K562 (cell line): ENCODE measurements at regions not wholly inside any gene's neighbourhood (a gene's known extent, or its start where the extent isn't known, plus 50 kb on each side); places are given as distances from the start of the nearest gene placed in this dataset.

Experiments used
- ATAC-seq: fragments of 200-7000 bp; cut with Tn5 transposase; 3 replicates; pipeline ENCODE4 v1.9.1; 2020; ENCODE audit warnings: moderate library complexity
- BruUV-seq: library from RNA; stranded (reverse); fragments of 400-500 nt; replicated peaks from 2 replicates; lab custom pipeline; 2021; lab: Mats Ljungman, UMichigan
- CTCF ChIA-PET: fragments of 300-600 bp; formaldehyde crosslinking; extraction: SDS; loops from one replicate; lab custom pipeline; 2021; ENCODE audit warnings: low intra/inter-chr PET ratio; lab: Yijun Ruan, JAX
- POLR2A ChIA-PET: fragments of 300-600, 350-650 bp; sonication (Branson Sonifier 250); formaldehyde crosslinking; extraction: SDS; loops from one replicate; lab custom pipeline; 2021; ENCODE audit warnings: antibody characterized with exemption, inconsistent platforms; lab: Yijun Ruan, JAX
- DNase-seq, 4 experiments: peaks; one replicate each; pipeline versions ENCODE4 v3.0.0 to v3.0.0-alpha.2; 2011 to 2018; ENCODE audit warnings: low spot score in 3 of 4, mixed read lengths in 3 of 4; ENCODE audit errors: extremely low read depth in 1 of 4
- FAIRE-seq: peaks from 2 replicates; lab custom pipeline; 2011; peaks lifted over from hg19 to GRCh38; lab: Jason Lieb, UNC
- H2AFZ ChIP-seq: 2 replicates; pipeline ENCODE4 v1.6.0; 2011; ENCODE audit warnings: low read depth, low read length, control low read depth, inconsistent platforms
- H3K27ac ChIP-seq: fragments of 200-600 bp; 3 replicates; pipeline ENCODE4 v1.8.0; 2011; ENCODE audit warnings: low read depth, mild to moderate bottlenecking, control low read depth, inconsistent platforms, low read length, moderate library complexity, mixed read lengths; ENCODE audit errors: extremely low read depth
- H3K27me3 ChIP-seq, 2 experiments: fragments of 300-600 bp in 1 of 2; 2 replicates in 1 of 2; 3 replicates in 1 of 2; pipeline versions ENCODE4 v1.6.0 to v1.8.0; 2011; ENCODE audit warnings: inconsistent platforms in 2 of 2, low read length in 2 of 2, mild to moderate bottlenecking in 1 of 2, mixed read lengths in 1 of 2, moderate library complexity in 1 of 2; ENCODE audit not compliant: control insufficient read depth in 2 of 2, insufficient read depth in 2 of 2
- H3K36me3 ChIP-seq: fragments of 300-600 bp; 3 replicates; pipeline ENCODE4 v1.8.0; 2011; ENCODE audit warnings: mild to moderate bottlenecking, low read length, inconsistent platforms; ENCODE audit not compliant: control insufficient read depth, insufficient read depth
- H3K4me1 ChIP-seq, 2 experiments: fragments of 200-600 bp in 1 of 2; replicated peaks in 1 of 2; 2 replicates in 1 of 2; 3 replicates in 1 of 2; pipeline versions ENCODE4 v1.5.1 to v1.8.0; 2011; ENCODE audit warnings: inconsistent platforms in 2 of 2, low read length in 2 of 2, mild to moderate bottlenecking in 1 of 2, mixed read lengths in 1 of 2, moderate library complexity in 1 of 2; ENCODE audit not compliant: control insufficient read depth in 2 of 2, insufficient read depth in 2 of 2
- H3K4me2 ChIP-seq: 2 replicates; pipeline ENCODE4 v1.6.1; 2011; ENCODE audit warnings: low read length, control low read depth, inconsistent platforms, mixed read lengths; ENCODE audit not compliant: insufficient read depth
- H3K4me3 ChIP-seq: fragments of 200-600 bp; sonication (generic), shearing (Covaris generic); 2 replicates; pipeline ENCODE4 v1.5.1; 2016; ENCODE audit warnings: control low read depth, inconsistent platforms
- H3K79me2 ChIP-seq: fragments of 200-600 bp; 3 replicates; pipeline ENCODE4 v1.8.0; 2011; ENCODE audit warnings: low read length, inconsistent platforms; ENCODE audit not compliant: control insufficient read depth, insufficient read depth
- H3K9ac ChIP-seq, 2 experiments: 2 replicates each; pipeline versions ENCODE4 v1.6.0 to v1.6.1; 2011; ENCODE audit warnings: low read depth in 2 of 2, low read length in 2 of 2, control low read depth in 1 of 2, inconsistent platforms in 1 of 2, mild to moderate bottlenecking in 1 of 2, mixed read lengths in 1 of 2; ENCODE audit not compliant: insufficient read depth in 1 of 2
- H3K9me1 ChIP-seq: one replicate; pipeline ENCODE4 v1.6.0; 2011; ENCODE audit warnings: inconsistent platforms, mild to moderate bottlenecking, low read length, moderate library complexity; ENCODE audit not compliant: control insufficient read depth, insufficient read depth
- H3K9me3 ChIP-seq: replicated peaks from 2 replicates; pipeline ENCODE4 v1.5.1; 2011; ENCODE audit warnings: low read depth, low read length, inconsistent platforms; ENCODE audit not compliant: control insufficient read depth, insufficient read depth
- H4K20me1 ChIP-seq: replicated peaks from 2 replicates; pipeline ENCODE4 v1.6.1; 2011; ENCODE audit warnings: low read length, inconsistent platforms, mixed read lengths; ENCODE audit not compliant: control insufficient read depth, insufficient read depth
- BRD4 ChIP-seq: fragments of 200-600 bp; sonication (generic); IDR thresholded peaks from 2 replicates; pipeline ENCODE4 v1.6.1; 2017; ENCODE audit warnings: inconsistent platforms
- CAMTA2 ChIP-seq: fragments of 250-450 bp; sonication (Bioruptor Pico); conservative IDR thresholded peaks from 2 replicates; pipeline ENCODE4 v1.5.1; 2022
- EGR1 ChIP-seq: fragments of 450-650 bp; conservative IDR thresholded peaks from 2 replicates; pipeline ENCODE4 v1.6.1; 2017; ENCODE audit warnings: mild to moderate bottlenecking
- FOXJ3 ChIP-seq: sonication (generic); formaldehyde crosslinking; IDR thresholded peaks from 2 replicates; pipeline ENCODE4 v1.4.0; 2020; ENCODE audit warnings: mild to moderate bottlenecking, missing genetic modification reagents
- HMBOX1 ChIP-seq: sonication (generic); IDR thresholded peaks from 2 replicates; pipeline ENCODE4 v1.6.1; 2016
- STAT5A ChIP-seq: IDR thresholded peaks from 2 replicates; pipeline ENCODE4 v1.6.1; 2012; ENCODE audit warnings: low read length, inconsistent platforms, borderline replicate concordance
- TGIF2 ChIP-seq: sonication (generic); formaldehyde crosslinking; IDR thresholded peaks from 2 replicates; pipeline ENCODE4 v1.8.1; 2022; ENCODE audit warnings: mild to moderate bottlenecking, missing genetic modification reagents, moderate library complexity
- ZNF239 ChIP-seq: fragments of 250-450 bp; sonication (Bioruptor Pico); IDR thresholded peaks from 2 replicates; pipeline ENCODE4 v1.4.0; 2020; ENCODE audit warnings: mild to moderate bottlenecking
- ZNF586 ChIP-seq: fragments of 450-650 bp; formaldehyde crosslinking; conservative IDR thresholded peaks from 2 replicates; pipeline ENCODE4 v1.4.0; 2020; ENCODE audit warnings: mild to moderate bottlenecking, moderate library complexity
- ZNF696 ChIP-seq: fragments of 250-450 bp; sonication (Bioruptor Pico); conservative IDR thresholded peaks from 2 replicates; pipeline ENCODE4 v1.4.0; 2020; ENCODE audit warnings: mild to moderate bottlenecking, moderate library complexity
- ZNF707 ChIP-seq: fragments of 250-450 bp; sonication (Bioruptor Pico); conservative IDR thresholded peaks from 2 replicates; pipeline ENCODE4 v1.8.0; 2022; ENCODE audit warnings: inconsistent platforms, mild to moderate bottlenecking, moderate library complexity
- WGBS: fragments of 100-300 bp; shearing (Covaris generic); methylation state at CpG from one replicate; pipeline ENCODE4 v1.1.6; 2016; ENCODE audit warnings: low coverage, mixed read lengths; ENCODE audit not compliant: insufficient coverage; ENCODE audit errors: missing lambda C conversion rate; 5-methylcytosine and 5-hydroxymethylcytosine counted together
- in situ Hi-C: fragments of 300-500 bp; cut with MboI; formaldehyde crosslinking; loops from 4 replicates; pipeline ENCODE4 v1.15.0; 2018; ENCODE audit warnings: inconsistent platforms, mixed read lengths
- intact Hi-C: fragments of 100-400 bp; cut with micrococcal nuclease; formaldehyde crosslinking; loops from 2 replicates; pipeline ENCODE4 v1.14.2; 2022

DNA sequence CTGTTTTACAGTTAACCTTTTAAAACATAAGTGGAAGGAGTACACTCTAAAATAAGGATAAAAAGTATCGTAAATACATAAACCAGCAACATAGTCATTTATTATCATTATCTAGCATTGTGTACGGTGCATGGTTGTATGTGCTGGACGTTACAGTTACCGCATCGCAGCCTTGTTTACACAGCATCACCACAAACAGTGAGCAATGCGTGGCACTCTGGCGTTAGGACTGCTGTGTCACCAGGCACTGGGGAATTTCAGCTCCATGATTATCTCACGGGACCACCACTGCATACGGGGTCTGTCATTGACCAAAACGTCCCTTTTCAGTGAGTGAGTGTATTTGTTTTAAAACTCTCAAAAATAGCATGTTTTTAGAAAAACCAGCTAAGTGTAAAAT, 103.0 kb upstream of the SNTG2 start:
- ChIA-PET POLR2A (no interaction called here), CTCF (no interaction called here)
- no TSS peak for BruUV-seq
- Histone ChIP-seq H3K4me2 (no peak overlapping the region), H3K4me3 (no peak overlapping the region), H3K9me1 (no peaks in the 10 kb centered on the region), H3K27ac (no peak overlapping the region), H2AFZ (no peak overlapping the region), H3K9ac (no peak overlapping the region), H4K20me1 (no peaks in the 10 kb centered on the region), H3K79me2 (no peaks in the 10 kb centered on the region), H3K9me3 (no peaks in the 10 kb centered on the region), H3K4me1 (no peaks in the 10 kb centered on the region), H3K36me3 (no peaks in the 10 kb centered on the region), H3K27me3 (peaks cover 0 to 25% of the 10 kb centered on the region in 2 experiments; a peak in 4 of 5 replicates)
- no peak for DNase-seq
- no peak for FAIRE-seq
- ATAC-seq: no peak
- in situ Hi-C loops (no loop called here), intact Hi-C loops (no loop called here)
- WGBS: under 1% methylated on average over 10 of the region's 10 CpGs
- no peak for TF ChIP-seq ZNF586
- no peak for TF ChIP-seq HMBOX1
- no peak for TF ChIP-seq ZNF707
- TF ChIP-seq BRD4: no peak
- TF ChIP-seq CAMTA2 (CRISPR knock-in tag): no peak
- no peak for TF ChIP-seq FOXJ3 (CRISPR knock-in tag)
- no peak for TF ChIP-seq EGR1
- no peak for TF ChIP-seq ZNF696 (CRISPR knock-in tag)
- TF ChIP-seq TGIF2 (CRISPR knock-in tag): no peak
- no peak for TF ChIP-seq ZNF239 (CRISPR knock-in tag)
- TF ChIP-seq STAT5A: no peak
